ENCODE measurements at regions not wholly inside any gene's neighbourhood (a gene's known extent, or its start where the extent isn't known, plus 50 kb on each side); places are given as distances from the start of the nearest gene placed in this dataset.

DNA sequence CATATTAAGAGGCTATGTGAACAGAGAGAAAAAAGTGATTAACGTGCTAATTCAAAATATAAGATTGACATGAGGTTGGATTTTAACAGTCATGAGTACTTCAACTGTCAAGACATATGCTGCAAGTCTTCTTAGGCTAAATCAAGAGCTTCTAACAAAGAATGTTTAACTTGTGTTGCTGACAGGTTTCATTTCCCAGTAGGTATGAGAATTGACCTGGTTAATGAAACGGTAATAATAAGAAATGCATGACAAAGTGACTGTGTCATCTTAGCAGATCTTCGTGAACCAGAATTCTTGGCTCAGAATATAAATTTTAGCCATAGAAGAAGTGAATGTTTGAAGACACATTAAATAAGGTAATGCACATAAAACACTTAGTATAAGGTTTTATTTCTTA, 132.6 kb upstream of the PTGFR start:
- H3K36me3 ChIP-seq (ENCODE audit: control insufficient read depth, low read length), result no peaks in the 10 kb centered on the region
- H3K4me3 ChIP-seq (ENCODE audit: low read length), result no peak overlapping the region
- no peak overlapping the region for H3K27ac ChIP-seq (ENCODE audit: low read depth, low read length)
- TF ChIP-seq EZH2phosphoT487 (IDR thresholded peaks at IDR 0.05; ENCODE audit: borderline replicate concordance, low read length) (no peak), CTCF (IDR thresholded peaks at IDR 0.05; ENCODE audit: low read depth, low read length, poor library complexity, severe bottlenecking) (no peak)
- H3K4me2 ChIP-seq (ENCODE audit: low read length), result no peak overlapping the region
- H3K4me1 ChIP-seq (ENCODE audit: control insufficient read depth, low read length), result no peaks in the 10 kb centered on the region
- H4K20me1 ChIP-seq (ENCODE audit: control insufficient read depth, insufficient read depth, low read depth, low read length), result no peaks in the 10 kb centered on the region
- no peaks in the 10 kb centered on the region for H3F3A ChIP-seq (ENCODE audit: control insufficient read depth, insufficient read depth)
- H3K9me2 ChIP-seq (replicated peaks; ENCODE audit: control insufficient read depth, low read length), result no peaks in the 10 kb centered on the region
- no peaks in the 10 kb centered on the region for H3K27me3 ChIP-seq (ENCODE audit: control insufficient read depth, low read length)
- H3K9me3 ChIP-seq (ENCODE audit: control insufficient read depth, insufficient read depth, low read length), result no peaks in the 10 kb centered on the region
- no peaks in the 10 kb centered on the region for H3K79me2 ChIP-seq (ENCODE audit: control insufficient read depth, low read length)

GRCh38 chr1:78359666-78360065, 131.1 kb upstream of the PTGFR start:
- Histone ChIP-seq H3K36me3 (ENCODE audit: control insufficient read depth, low read length) (no peaks in the 10 kb centered on the region), H3K9me2 (replicated peaks; ENCODE audit: control insufficient read depth, low read length) (no peaks in the 10 kb centered on the region), H3K79me2 (ENCODE audit: control insufficient read depth, low read length) (no peaks in the 10 kb centered on the region), H3F3A (ENCODE audit: control insufficient read depth, insufficient read depth) (no peaks in the 10 kb centered on the region), H3K27me3 (ENCODE audit: control insufficient read depth, low read length) (no peaks in the 10 kb centered on the region), H4K20me1 (ENCODE audit: control insufficient read depth, insufficient read depth, low read depth, low read length) (no peaks in the 10 kb centered on the region), H3K4me1 (ENCODE audit: control insufficient read depth, low read length) (no peaks in the 10 kb centered on the region), H3K9me3 (ENCODE audit: control insufficient read depth, insufficient read depth, low read length) (no peaks in the 10 kb centered on the region), H3K27ac (ENCODE audit: low read depth, low read length) (no peak overlapping the region), H3K4me3 (ENCODE audit: low read length) (no peak overlapping the region), H3K4me2 (ENCODE audit: low read length) (no peak overlapping the region)
- no peak for TF ChIP-seq EZH2phosphoT487 (IDR thresholded peaks at IDR 0.05; ENCODE audit: borderline replicate concordance, low read length)
- TF ChIP-seq CTCF (IDR thresholded peaks at IDR 0.05; ENCODE audit: low read depth, low read length, poor library complexity, severe bottlenecking), result no peak

DNA sequence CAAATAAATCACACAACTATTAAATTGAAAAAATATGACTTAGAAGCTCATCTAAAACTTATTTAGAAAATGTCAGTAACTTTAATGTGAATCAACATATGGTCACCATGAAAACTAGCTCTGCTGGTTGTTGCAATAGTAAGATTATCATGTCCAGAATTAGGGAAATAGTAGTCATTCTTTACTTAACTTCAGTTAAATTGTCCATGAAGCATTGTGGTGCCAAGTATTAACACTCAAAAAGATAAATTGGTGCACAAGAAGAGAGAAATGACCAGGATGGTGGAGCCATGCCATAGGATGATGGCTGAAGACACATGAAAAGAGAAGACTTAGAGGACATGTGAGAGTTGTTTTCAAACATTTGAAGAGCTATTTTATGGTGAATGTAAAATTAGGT, 130.2 kb upstream of the PTGFR start:
- no peaks in the 10 kb centered on the region for H3K4me1 ChIP-seq (ENCODE audit: control insufficient read depth, low read length)
- TF ChIP-seq CTCF (IDR thresholded peaks at IDR 0.05; ENCODE audit: low read depth, low read length, poor library complexity, severe bottlenecking) (no peak), EZH2phosphoT487 (IDR thresholded peaks at IDR 0.05; ENCODE audit: borderline replicate concordance, low read length) (no peak)
- H3K9me2 ChIP-seq (replicated peaks; ENCODE audit: control insufficient read depth, low read length), result no peaks in the 10 kb centered on the region
- H3K4me2 ChIP-seq (ENCODE audit: low read length), result no peak overlapping the region
- no peaks in the 10 kb centered on the region for H4K20me1 ChIP-seq (ENCODE audit: control insufficient read depth, insufficient read depth, low read depth, low read length)
- no peaks in the 10 kb centered on the region for H3K9me3 ChIP-seq (ENCODE audit: control insufficient read depth, insufficient read depth, low read length)
- H3K27me3 ChIP-seq (ENCODE audit: control insufficient read depth, low read length), result no peaks in the 10 kb centered on the region
- no peak overlapping the region for H3K27ac ChIP-seq (ENCODE audit: low read depth, low read length)
- H3K4me3 ChIP-seq (ENCODE audit: low read length), result no peak overlapping the region
- H3F3A ChIP-seq (ENCODE audit: control insufficient read depth, insufficient read depth), result no peaks in the 10 kb centered on the region
- no peaks in the 10 kb centered on the region for H3K36me3 ChIP-seq (ENCODE audit: control insufficient read depth, low read length)
- H3K79me2 ChIP-seq (ENCODE audit: control insufficient read depth, low read length), result no peaks in the 10 kb centered on the region

DNA sequence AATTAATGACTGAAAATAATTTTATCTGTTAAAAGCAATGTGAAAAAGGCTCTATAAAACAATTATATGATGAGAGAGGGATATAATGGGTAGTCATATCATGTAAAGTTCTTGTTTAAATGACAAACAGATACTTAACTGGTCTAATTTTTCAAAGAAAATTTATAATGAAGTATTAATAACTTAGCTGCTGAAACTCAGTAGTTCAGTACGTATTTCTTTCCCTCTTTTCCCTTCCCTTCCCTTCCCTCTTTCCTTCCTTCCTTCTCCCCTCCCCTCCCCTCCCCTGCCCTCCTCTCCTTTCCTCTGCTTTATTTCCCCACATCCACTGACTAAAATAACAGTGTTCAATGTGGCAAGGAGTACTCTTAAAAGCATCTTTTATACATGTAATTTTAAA, 123.1 kb upstream of the PTGFR start:
- no peaks in the 10 kb centered on the region for H3K9me3 ChIP-seq (ENCODE audit: control insufficient read depth, insufficient read depth, low read length)
- no peak overlapping the region for H3K4me2 ChIP-seq (ENCODE audit: low read length)
- no peak overlapping the region for H3K27ac ChIP-seq (ENCODE audit: low read depth, low read length)
- no peaks in the 10 kb centered on the region for H3K9me2 ChIP-seq (replicated peaks; ENCODE audit: control insufficient read depth, low read length)
- H3K27me3 ChIP-seq (ENCODE audit: control insufficient read depth, low read length), result 0 out of 2 replicates have a peak, but pooled peaks cover 2% of the 10 kb centered on the region
- H3F3A ChIP-seq (ENCODE audit: control insufficient read depth, insufficient read depth), result no peaks in the 10 kb centered on the region
- H3K4me3 ChIP-seq (ENCODE audit: low read length), result no peak overlapping the region
- H3K36me3 ChIP-seq (ENCODE audit: control insufficient read depth, low read length), result no peaks in the 10 kb centered on the region
- H4K20me1 ChIP-seq (ENCODE audit: control insufficient read depth, insufficient read depth, low read depth, low read length), result no peaks in the 10 kb centered on the region
- TF ChIP-seq EZH2phosphoT487 (IDR thresholded peaks at IDR 0.05; ENCODE audit: borderline replicate concordance, low read length) (no peak), CTCF (IDR thresholded peaks at IDR 0.05; ENCODE audit: low read depth, low read length, poor library complexity, severe bottlenecking) (no peak)
- H3K79me2 ChIP-seq (ENCODE audit: control insufficient read depth, low read length), result no peaks in the 10 kb centered on the region
- H3K4me1 ChIP-seq (ENCODE audit: control insufficient read depth, low read length), result no peaks in the 10 kb centered on the region
